Psoas muscle (tissue), 7 donors: ENCODE measurements at regions not wholly inside any gene's neighbourhood (a gene's known extent, or its start where the extent isn't known, plus 50 kb on each side); places are given as distances from the start of the nearest gene placed in this dataset.

Experiments used
- ATAC-seq, 4 donors: fragments of 200-7000 bp; cut with Tn5 transposase; one replicate each; pipeline ENCODE4 v1.9.1; 2020; ENCODE audit warnings: moderate library complexity in 3 of 4, mild to moderate bottlenecking in 2 of 4
- DNase-seq, 2 donors: peaks; one replicate each; pipeline ENCODE4 v3.0.0-alpha.2; 2020
- H3K27ac ChIP-seq: fragments of 200-600 bp; one replicate; pipeline ENCODE4 v1.8.0; 2022
- H3K27me3 ChIP-seq, 3 donors: fragments of 200-600 bp in 1 of 3; one replicate each; pipeline versions ENCODE4 v1.6.1 to v1.8.0; 2013 to 2022; ENCODE audit warnings: low read length in 2 of 3, mild to moderate bottlenecking in 2 of 3, moderate library complexity in 1 of 3; ENCODE audit not compliant: insufficient read depth in 3 of 3
- H3K36me3 ChIP-seq, 2 donors: fragments of 200-600 bp in 1 of 2; one replicate each; pipeline versions ENCODE4 v1.6.1 to v1.8.0; 2013 to 2022; ENCODE audit warnings: low read depth in 1 of 2, mild to moderate bottlenecking in 1 of 2, moderate library complexity in 1 of 2; ENCODE audit not compliant: insufficient read depth in 1 of 2
- H3K4me1 ChIP-seq: fragments of 200-600 bp; one replicate; pipeline ENCODE4 v1.8.0; 2022
- H3K4me3 ChIP-seq: fragments of 200-600 bp; one replicate; pipeline ENCODE4 v1.8.0; 2022; ENCODE audit warnings: mild to moderate bottlenecking
- H3K9me3 ChIP-seq: fragments of 200-600 bp; one replicate; pipeline ENCODE4 v1.8.0; 2022
- CTCF ChIP-seq: fragments of 200-600 bp; IDR thresholded peaks from one replicate; pipeline ENCODE4 v1.8.0; 2022; ENCODE audit warnings: antibody characterized with exemption
- WGBS, 3 donors: extraction: QIAGEN DNeasy Blood & Tissue Kit; methylation state at CpG; one replicate each; pipeline versions ENCODE4 v1.1.6 to v1.1.7; 2013; 5-methylcytosine and 5-hydroxymethylcytosine counted together
- intact Hi-C, 2 donors: fragments of 100-400 bp; cut with DNase I; formaldehyde crosslinking; loops; one replicate each; pipeline versions ENCODE4 v1.11.0 to v1.14.2; 2022
- donor health status: healthy with polysubstance abuse.
- donor health status: DM: no; HTN: no; CAD: no; lungs with moderate emphysema.
- donor health status: Bipolar disorder and iron deficiency.
- donor health status: healthy.
- donor health status: DM: yes; HTN: yes; CAD: no.
- donor health status: DM: no; HTN: no; CAD: no.
- donor health status: DM: yes; HTN: yes; CAD: no.

DNA sequence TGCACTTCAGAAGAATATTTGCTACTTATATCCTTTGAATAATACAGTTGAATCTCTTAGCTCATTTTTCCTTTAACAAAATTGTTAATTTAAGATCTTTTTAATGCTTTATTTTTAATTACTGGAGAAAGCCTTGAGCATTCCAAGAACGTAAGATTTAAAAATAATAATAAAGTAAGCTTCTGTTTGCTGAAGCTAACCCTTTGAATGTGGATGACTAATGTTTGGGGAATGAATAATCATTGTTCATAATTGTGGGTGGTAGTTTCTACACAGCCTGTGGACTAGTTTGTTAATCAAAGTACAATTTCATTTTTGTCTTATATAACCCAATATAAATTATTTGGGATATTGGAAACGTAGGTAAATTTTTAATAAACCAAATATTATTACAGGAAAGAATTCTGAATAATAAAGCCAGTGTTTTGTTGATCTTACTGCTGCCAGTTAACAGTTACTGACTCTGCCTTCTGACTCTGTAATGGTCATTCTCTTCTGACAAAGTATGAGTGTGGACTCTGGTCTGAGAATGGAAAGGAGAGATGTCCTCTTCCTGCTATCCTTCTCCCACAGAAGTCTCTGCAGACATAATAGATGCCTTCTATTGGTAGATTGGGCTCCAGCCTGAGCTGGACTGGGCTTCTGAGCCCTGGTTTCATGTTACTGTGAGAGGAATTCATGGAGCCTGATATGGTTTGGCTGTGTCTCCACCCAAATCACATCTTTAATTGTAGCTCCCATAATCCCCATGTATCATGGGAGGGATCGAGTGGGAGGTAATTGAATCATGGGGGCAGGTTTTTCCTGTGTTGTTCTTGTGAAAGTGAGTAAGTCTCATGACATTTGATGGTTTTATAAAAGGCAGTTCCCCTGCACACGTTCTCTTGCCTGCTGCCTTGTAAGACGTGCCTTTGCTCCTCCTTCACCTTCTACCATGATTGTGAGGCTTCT is 292.7 kb upstream of the SLC39A10 start:
- Histone ChIP-seq H3K27ac (no peak overlapping the region), H3K9me3 (no peaks in the 10 kb centered on the region), H3K27me3 (no peaks in the 10 kb centered on the region), H3K4me1 (no peaks in the 10 kb centered on the region), H3K4me3 (no peak overlapping the region), H3K36me3 (no peaks in the 10 kb centered on the region)
- intact Hi-C loops: no loop called here
- TF ChIP-seq CTCF: no peak
- ATAC-seq: no peak
- DNase-seq: no peak
- WGBS, 3 donors: 60 to 67% (median 67%) methylated on average over 5 of the region's 5 CpGs

DNA sequence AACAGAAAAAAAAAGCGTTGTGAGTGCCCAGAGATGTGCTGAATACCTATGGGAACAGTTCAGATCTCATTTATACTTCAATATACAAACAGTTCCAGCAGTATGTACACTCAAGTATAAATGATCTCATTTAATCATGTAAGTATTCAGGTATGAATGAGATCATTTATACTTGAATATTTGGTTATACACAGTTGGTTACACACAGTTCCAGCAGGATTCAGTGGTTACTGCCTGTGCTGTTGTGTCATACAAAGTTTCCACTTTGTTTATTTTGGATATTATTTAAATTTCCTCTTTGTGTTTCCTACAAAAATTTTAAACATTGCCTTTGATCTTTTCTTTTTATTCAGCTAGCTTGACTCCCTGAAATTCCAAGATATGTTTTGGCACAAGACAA is 293.5 kb upstream of the SLC39A10 start:
- ATAC-seq: no peak
- WGBS, 3 donors: 73 to 85% (median 78%) methylated on average over 1 of the region's 1 CpG
- intact Hi-C loops: no loop called here

DNA sequence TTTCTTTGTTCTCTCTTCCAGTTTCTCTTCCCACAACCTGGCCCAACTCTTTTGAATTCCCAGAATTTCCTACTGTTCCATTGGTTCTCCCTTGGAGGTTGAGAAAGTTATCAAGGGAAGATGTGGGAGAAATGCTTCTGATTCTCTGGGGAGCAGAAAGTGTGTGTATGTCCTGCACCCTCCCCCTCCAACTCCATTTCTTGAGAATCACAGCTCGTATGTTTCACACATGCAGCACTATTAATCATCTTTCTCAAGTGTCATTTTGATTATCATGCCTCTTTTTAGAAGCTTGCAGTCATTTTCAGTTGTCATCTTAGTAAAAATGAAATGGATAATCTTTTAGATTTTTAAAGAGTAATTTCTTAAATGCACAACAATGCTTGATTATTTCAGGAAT is 296.8 kb upstream of the SLC39A10 start:
- no peak for ATAC-seq
- 6 to 31% (median 24%) methylated on average over 1 of the region's 1 CpG for WGBS, 3 donors
- intact Hi-C loops: no loop called here

More for the DNA sequence above, 293.5 kb upstream of the SLC39A10 start:
- H3K4me1 ChIP-seq: no peaks in the 10 kb centered on the region
- H3K4me3 ChIP-seq: no peak overlapping the region
- no peak for TF ChIP-seq CTCF
- no peaks in the 10 kb centered on the region for H3K36me3 ChIP-seq
- H3K27me3 ChIP-seq: no peaks in the 10 kb centered on the region
- H3K9me3 ChIP-seq: no peaks in the 10 kb centered on the region
- no peak for DNase-seq
- H3K27ac ChIP-seq: no peak overlapping the region

DNA sequence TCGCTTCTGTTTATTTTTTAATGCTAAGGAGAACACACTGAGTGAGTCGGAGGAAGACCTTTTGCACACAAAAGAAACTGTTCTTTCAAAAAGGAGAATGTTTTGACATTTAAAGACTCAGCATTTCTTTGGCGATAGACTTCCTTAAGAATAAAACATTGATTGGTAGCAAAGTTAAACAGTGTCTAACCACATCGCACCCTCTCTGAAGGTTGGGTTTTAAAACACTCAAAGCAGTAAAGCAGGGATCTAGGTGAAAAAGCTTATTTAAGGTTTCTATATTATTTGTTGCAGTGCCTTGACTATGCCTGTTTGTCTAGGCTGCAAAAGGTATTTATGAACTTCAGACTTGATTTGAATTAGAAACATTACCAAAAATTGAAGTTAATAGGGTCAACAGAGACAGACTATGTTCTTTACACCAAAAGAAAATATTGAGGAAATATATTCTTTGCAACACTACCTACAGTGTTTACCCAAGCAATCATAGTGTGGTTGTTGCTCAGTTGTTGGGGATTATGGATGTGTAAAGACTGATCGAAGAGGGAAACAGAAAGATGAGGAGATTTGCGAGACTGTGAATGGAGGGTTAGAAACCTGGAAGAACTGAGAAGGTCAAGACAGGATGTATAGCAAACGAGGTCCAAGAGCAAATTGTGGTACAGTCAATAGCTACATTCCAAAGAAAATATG is 297.8 kb upstream of the SLC39A10 start:
- 72 to 78% (median 77%) methylated on average over 7 of the region's 7 CpGs for WGBS, 3 donors

More for the DNA sequence above, 296.8 kb upstream of the SLC39A10 start:
- Histone ChIP-seq H3K36me3 (no peaks in the 10 kb centered on the region), H3K4me3 (no peak overlapping the region), H3K27me3 (no peaks in the 10 kb centered on the region), H3K9me3 (no peaks in the 10 kb centered on the region), H3K4me1 (no peaks in the 10 kb centered on the region), H3K27ac (no peak overlapping the region)
- DNase-seq: no peak
- no peak for TF ChIP-seq CTCF

More for the DNA sequence above, 297.8 kb upstream of the SLC39A10 start:
- Histone ChIP-seq H3K9me3 (no peaks in the 10 kb centered on the region), H3K27ac (no peak overlapping the region), H3K4me1 (no peaks in the 10 kb centered on the region), H3K27me3 (no peaks in the 10 kb centered on the region), H3K36me3 (no peaks in the 10 kb centered on the region), H3K4me3 (no peak overlapping the region)
- ATAC-seq (no peak), DNase-seq (no peak)
- no peak for TF ChIP-seq CTCF
- intact Hi-C loops: no loop called here
